Lower lobe of right lung (tissue), 2 donors: ENCODE measurements at regions not wholly inside any gene's neighbourhood (a gene's known extent, or its start where the extent isn't known, plus 50 kb on each side); places are given as distances from the start of the nearest gene placed in this dataset.
A peak's percentile ranks its signal among the peaks of the same experiment; 100 is the strongest.

Experiments used
- ATAC-seq, 2 donors: fragments of 200-7000 bp; cut with Tn5 transposase; one replicate each; pipeline ENCODE4 v1.9.1; 2020 to 2022; ENCODE audit warnings: mild to moderate bottlenecking in 2 of 2, moderate library complexity in 2 of 2
- DNase-seq: peaks from one replicate; pipeline ENCODE4 v3.0.0-alpha.2; 2020
- H3K27ac ChIP-seq: fragments of 200-600 bp; one replicate; pipeline ENCODE4 v1.8.0; 2022
- H3K27me3 ChIP-seq: fragments of 200-600 bp; one replicate; pipeline ENCODE4 v1.8.0; 2022; ENCODE audit warnings: low read depth
- H3K36me3 ChIP-seq: fragments of 200-600 bp; one replicate; pipeline ENCODE4 v1.8.0; 2022; ENCODE audit warnings: mild to moderate bottlenecking
- H3K4me1 ChIP-seq: fragments of 200-600 bp; one replicate; pipeline ENCODE4 v1.8.0; 2022
- H3K4me3 ChIP-seq: fragments of 200-600 bp; one replicate; pipeline ENCODE4 v1.8.0; 2022; ENCODE audit warnings: mild to moderate bottlenecking
- H3K9me3 ChIP-seq: fragments of 200-600 bp; one replicate; pipeline ENCODE4 v1.8.0; 2022
- CTCF ChIP-seq: fragments of 200-600 bp; IDR thresholded peaks from one replicate; pipeline ENCODE4 v1.8.0; 2022; ENCODE audit warnings: antibody characterized with exemption, mild to moderate bottlenecking
- intact Hi-C: fragments of 100-400 bp; cut with DNase I; formaldehyde crosslinking; loops from one replicate; pipeline ENCODE4 v1.11.0; 2022
- donor health status: DM: no; HTN: yes; CAD: no; lungs with severe emphysema.

DNA sequence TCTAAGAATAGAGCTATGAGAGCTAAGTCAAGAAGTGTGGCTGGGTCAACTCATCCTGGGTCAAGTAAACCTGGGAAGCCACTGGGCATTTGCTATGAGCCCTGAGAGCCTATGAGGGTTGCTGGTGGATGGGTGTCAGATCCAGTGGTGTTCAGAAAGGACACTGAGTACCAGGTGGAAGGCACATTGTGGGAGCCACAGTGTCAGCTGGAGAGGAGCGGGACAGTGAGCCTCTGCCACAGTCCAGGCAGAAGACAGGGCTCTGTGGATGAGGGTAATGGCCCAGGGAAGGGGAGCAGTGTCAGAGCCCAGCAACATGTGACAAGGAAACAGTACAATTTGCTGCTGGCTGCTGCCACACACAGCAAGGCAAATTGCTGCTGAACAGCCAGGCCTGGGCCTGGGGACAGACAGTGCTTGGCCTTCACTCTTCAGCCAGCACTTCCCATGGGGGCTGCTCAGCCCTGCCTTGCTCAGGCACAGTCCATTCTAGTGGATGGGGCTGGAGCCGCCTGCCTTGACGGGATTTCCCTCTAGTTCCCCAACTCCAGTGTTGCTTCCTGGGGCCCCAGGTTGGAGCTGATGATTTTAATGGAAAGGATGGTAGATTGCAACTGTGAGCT, 90.9 kb upstream of the CHST15 start:
- no peaks in the 10 kb centered on the region for H3K36me3 ChIP-seq
- H3K9me3 ChIP-seq = no peaks in the 10 kb centered on the region
- no peak overlapping the region for H3K27ac ChIP-seq
- H3K27me3 ChIP-seq = no peaks in the 10 kb centered on the region
- no peak for DNase-seq
- H3K4me1 ChIP-seq = no peaks in the 10 kb centered on the region
- ATAC-seq = peak in 1 of 2 donors; percentile 34
- no peak for TF ChIP-seq CTCF
- no peak overlapping the region for H3K4me3 ChIP-seq
- intact Hi-C loops = no loop called here

GRCh38 chr10:124183617-124184016, 90.2 kb upstream of the CHST15 start:
- H3K27me3 ChIP-seq = no peaks in the 10 kb centered on the region
- no peak overlapping the region for H3K27ac ChIP-seq
- H3K36me3 ChIP-seq = no peaks in the 10 kb centered on the region
- DNase-seq = no peak
- intact Hi-C loops = no loop called here
- H3K4me3 ChIP-seq = no peak overlapping the region
- no peak for TF ChIP-seq CTCF
- no peaks in the 10 kb centered on the region for H3K9me3 ChIP-seq
- no peaks in the 10 kb centered on the region for H3K4me1 ChIP-seq
- no peak for ATAC-seq

- TF ChIP-seq CTCF = no peak
- Histone ChIP-seq H3K27ac (no peak overlapping the region), H3K4me1 (no peaks in the 10 kb centered on the region), H3K9me3 (no peaks in the 10 kb centered on the region), H3K27me3 (no peaks in the 10 kb centered on the region), H3K4me3 (no peak overlapping the region), H3K36me3 (no peaks in the 10 kb centered on the region)
- intact Hi-C loops = no loop called here
- DNase-seq (no peak), ATAC-seq (no peak)
These were observed 88.7 kb upstream of the CHST15 start for GRCh38 chr10:124182088-124182541.

DNA sequence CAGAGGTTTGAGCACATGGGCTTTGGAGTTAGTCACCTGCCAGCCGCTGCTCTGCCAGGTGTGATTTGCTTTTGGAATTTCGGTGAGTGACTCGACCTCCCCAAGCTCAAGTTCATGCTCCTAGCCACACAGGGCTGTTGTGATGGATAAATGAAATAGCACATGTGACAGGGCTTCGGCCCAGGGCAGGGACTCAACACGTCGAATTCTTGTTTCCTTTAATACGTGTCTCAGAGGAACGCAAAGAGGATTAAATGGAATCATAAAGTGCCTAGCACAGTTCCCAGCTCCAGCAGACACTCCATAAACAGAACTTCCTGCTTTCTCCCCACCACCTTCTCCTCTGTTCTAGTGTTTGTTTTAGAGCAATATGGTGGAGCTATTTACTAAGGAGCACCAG, 88.3 kb upstream of the CHST15 start:
- H3K9me3 ChIP-seq = no peaks in the 10 kb centered on the region
- H3K4me1 ChIP-seq = no peaks in the 10 kb centered on the region
- no peak overlapping the region for H3K4me3 ChIP-seq
- H3K27me3 ChIP-seq = no peaks in the 10 kb centered on the region
- DNase-seq = no peak
- H3K27ac ChIP-seq = no peak overlapping the region
- no peak for TF ChIP-seq CTCF
- no peaks in the 10 kb centered on the region for H3K36me3 ChIP-seq
- intact Hi-C loops = no loop called here
- ATAC-seq = no peak

GRCh38 chr10:124180947-124181549, 87.7 kb upstream of the CHST15 start:
- H3K4me1 ChIP-seq = no peaks in the 10 kb centered on the region
- H3K27ac ChIP-seq = no peak overlapping the region
- no peak overlapping the region for H3K4me3 ChIP-seq
- ATAC-seq (no peak), DNase-seq (no peak)
- H3K27me3 ChIP-seq = no peaks in the 10 kb centered on the region
- no peaks in the 10 kb centered on the region for H3K9me3 ChIP-seq
- no peak for TF ChIP-seq CTCF
- intact Hi-C loops = no loop called here
- no peaks in the 10 kb centered on the region for H3K36me3 ChIP-seq
